Endothelial cell of umbilical vein (primary cell): ENCODE measurements at regions not wholly inside any gene's neighbourhood (a gene's known extent, or its start where the extent isn't known, plus 50 kb on each side); places are given as distances from the start of the nearest gene placed in this dataset.

Source experiments
- BruUV-seq: library from RNA; stranded (reverse); fragments of 400-500 nt; replicated peaks from 2 replicates; lab custom pipeline; 2021; lab: Mats Ljungman, UMichigan
- CTCF ChIA-PET: fragments of 300-600, 350-600 bp; sonication (Branson Sonifier 250); formaldehyde crosslinking; loops from one replicate; lab custom pipeline; 2021; ENCODE audit warnings: antibody characterized with exemption, inconsistent platforms; lab: Charles Lee
- POLR2A ChIA-PET: fragments of 300-600, 350-600 bp; sonication (Branson Sonifier 250); formaldehyde crosslinking; loops from one replicate; lab custom pipeline; 2021; ENCODE audit warnings: antibody characterized with exemption, inconsistent platforms; lab: Charles Lee
- DNase-seq: peaks from one replicate; pipeline ENCODE4 v3.0.0-alpha.2; 2011; ENCODE audit warnings: low read depth, low spot score
- FAIRE-seq: peaks from 2 replicates; lab custom pipeline; 2011; peaks lifted over from hg19 to GRCh38; lab: Jason Lieb, UNC
- H2AFZ ChIP-seq: 2 replicates; pipeline ENCODE4 v1.6.0; 2012; ENCODE audit warnings: low read depth, low read length, control low read depth, inconsistent platforms
- H3K27ac ChIP-seq: 2 replicates; pipeline ENCODE4 v1.5.1; 2011; ENCODE audit warnings: low read depth, mild to moderate bottlenecking, control low read depth, low read length, moderate library complexity; ENCODE audit not compliant: insufficient read depth
- H3K27me3 ChIP-seq, 2 experiments: 2 replicates each; pipeline versions ENCODE4 v1.6.0 to v1.6.1; 2011; ENCODE audit warnings: low read length in 2 of 2, mixed read lengths in 1 of 2; ENCODE audit not compliant: control insufficient read depth in 2 of 2, insufficient read depth in 2 of 2
- H3K36me3 ChIP-seq, 2 experiments: 2 replicates in 1 of 2; 3 replicates in 1 of 2; pipeline ENCODE4 v1.5.1; 2011; ENCODE audit warnings: low read length in 2 of 2, mild to moderate bottlenecking in 1 of 2, moderate library complexity in 1 of 2; ENCODE audit not compliant: control insufficient read depth in 2 of 2, insufficient read depth in 2 of 2; ENCODE audit errors: extremely low read depth in 1 of 2
- H3K4me1 ChIP-seq: 3 replicates; pipeline ENCODE4 v1.5.1; 2011; ENCODE audit warnings: mild to moderate bottlenecking, low read length; ENCODE audit not compliant: control insufficient read depth, insufficient read depth; ENCODE audit errors: extremely low read depth
- H3K4me2 ChIP-seq: 2 replicates; pipeline ENCODE4 v1.6.1; 2011; ENCODE audit warnings: low read length, control low read depth, mixed read lengths; ENCODE audit not compliant: insufficient read depth
- H3K4me3 ChIP-seq, 3 experiments: fragments of 200-600 bp in 1 of 3; sonication (generic), shearing (Covaris generic) in 1 of 3; replicated peaks in 1 of 3; 2 replicates each; pipeline ENCODE4 v1.5.1; 2011 to 2016; ENCODE audit warnings: control low read depth in 3 of 3, low read length in 3 of 3, mild to moderate bottlenecking in 2 of 3, inconsistent platforms in 1 of 3, low read depth in 1 of 3, moderate library complexity in 1 of 3; ENCODE audit not compliant: insufficient read depth in 1 of 3
- H3K79me2 ChIP-seq: 2 replicates; pipeline ENCODE4 v1.6.0; 2012; ENCODE audit warnings: low read length, inconsistent platforms; ENCODE audit not compliant: control insufficient read depth, insufficient read depth
- H3K9ac ChIP-seq: replicated peaks from 2 replicates; pipeline ENCODE3; 2011; ENCODE audit warnings: low read length, control low read depth; ENCODE audit not compliant: insufficient read depth; ENCODE audit errors: extremely low read depth
- H3K9me1 ChIP-seq: replicated peaks from 3 replicates; pipeline ENCODE4 v1.6.0; 2011; ENCODE audit warnings: mild to moderate bottlenecking, low read length; ENCODE audit not compliant: control insufficient read depth, insufficient read depth; ENCODE audit errors: extremely low read depth
- H3K9me3 ChIP-seq: replicated peaks from 2 replicates; pipeline ENCODE4 v1.5.1; 2012; ENCODE audit warnings: low read length, inconsistent platforms; ENCODE audit not compliant: control insufficient read depth, insufficient read depth
- H4K20me1 ChIP-seq: replicated peaks from 2 replicates; pipeline ENCODE3; 2011; ENCODE audit warnings: mild to moderate bottlenecking, low read length; ENCODE audit not compliant: control insufficient read depth, insufficient read depth; ENCODE audit errors: extremely low read depth
- CTCF ChIP-seq, 2 donors: IDR thresholded peaks; 1 replicate in 1 of 2; 2 replicates in 1 of 2; pipeline ENCODE4 v1.5.1; 2011; ENCODE audit warnings: low read length in 2 of 2, mild to moderate bottlenecking in 2 of 2, moderate library complexity in 2 of 2, control low read depth in 1 of 2, inconsistent platforms in 1 of 2, low read depth in 1 of 2; ENCODE audit not compliant: insufficient read depth in 1 of 2; ENCODE audit errors: extremely low read depth in 1 of 2
- EZH2 ChIP-seq: IDR thresholded peaks from 2 replicates; pipeline ENCODE4 v1.6.1; 2012; ENCODE audit warnings: borderline replicate concordance, low read depth, mild to moderate bottlenecking, moderate library complexity, low read length, inconsistent platforms; ENCODE audit not compliant: severe bottlenecking
- FOS ChIP-seq: IDR thresholded peaks from 2 replicates; pipeline ENCODE4 v1.6.1; 2011; ENCODE audit warnings: mild to moderate bottlenecking, low read length, moderate library complexity, borderline replicate concordance; ENCODE audit not compliant: insufficient read depth
- GATA2 ChIP-seq: IDR thresholded peaks from 2 replicates; pipeline ENCODE4 v1.7.0; 2011; ENCODE audit warnings: low read depth, mild to moderate bottlenecking, moderate library complexity, mixed read lengths, low read length; ENCODE audit not compliant: insufficient read length, insufficient read depth
- JUN ChIP-seq: IDR thresholded peaks from 2 replicates; pipeline ENCODE4 v1.6.1; 2011; ENCODE audit warnings: borderline replicate concordance, low read depth; ENCODE audit not compliant: insufficient read length, insufficient read depth
- MAX ChIP-seq: IDR thresholded peaks from 2 replicates; pipeline ENCODE4 v1.6.1; 2011; ENCODE audit not compliant: insufficient read depth, insufficient read length
- MYC ChIP-seq: IDR thresholded peaks from one replicate; pipeline ENCODE4 v1.6.1; 2011; ENCODE audit warnings: mild to moderate bottlenecking, low read depth, low read length
- POLR2A ChIP-seq: IDR thresholded peaks from 2 replicates; pipeline ENCODE4 v1.6.1; 2012; ENCODE audit warnings: low read depth, mild to moderate bottlenecking, control low read depth, low read length
- POLR2AphosphoS5 ChIP-seq: IDR thresholded peaks from 2 replicates; pipeline ENCODE4 v1.6.1; 2012; ENCODE audit warnings: low read depth, mild to moderate bottlenecking, control low read depth, low read length, moderate library complexity; ENCODE audit not compliant: insufficient read depth
- dilution Hi-C: fragments of 300-500 bp; cut with MboI; formaldehyde crosslinking; loops from one replicate; pipeline ENCODE4 v1.15.0; 2019; ENCODE audit warnings: low sequenced_read_pairs; ENCODE audit not compliant: extremely low pct_ligation_motif_present
- intact Hi-C: fragments of 100-400 bp; cut with micrococcal nuclease; formaldehyde crosslinking; loops from one replicate; pipeline ENCODE4 v1.10.0; 2022

GRCh38 chr6:140203661-140204147 is 829.3 kb upstream of the CITED2 start:
- BruUV-seq, result no TSS peak
- H3K9ac ChIP-seq, result no peak overlapping the region
- H3K36me3 ChIP-seq, result no peaks in the 10 kb centered on the region
- peak; percentile 84 for DNase-seq
- H4K20me1 ChIP-seq, result no peaks in the 10 kb centered on the region
- H2AFZ ChIP-seq, result peak overlapping the region; percentile 28
- CTCF ChIA-PET, result interaction anchor here (0.6 to 1.3 kb wide), 6 partner anchors 12 to 839 kb away, joined by 3 read pairs; partner anchors contain the start of gene CITED2
- peak overlapping the region; percentile 22 for H3K27ac ChIP-seq
- no peak overlapping the region for H3K4me3 ChIP-seq
- no peaks in the 10 kb centered on the region for H3K9me3 ChIP-seq
- peak; percentile 33 for FAIRE-seq
- peak overlapping the region; percentile 44 for H3K4me2 ChIP-seq
- no peaks in the 10 kb centered on the region for H3K27me3 ChIP-seq
- no peaks in the 10 kb centered on the region for H3K9me1 ChIP-seq
- no peak for TF ChIP-seq GATA2
- TF ChIP-seq FOS, result no peak
- TF ChIP-seq MYC, result no peak
- no peak for TF ChIP-seq JUN
- H3K79me2 ChIP-seq, result no peaks in the 10 kb centered on the region
- peaks cover 20% of the 10 kb centered on the region for H3K4me1 ChIP-seq
- intact Hi-C loops (loop anchor here (1.0 to 10.0 kb wide), 5 partner anchors 65 to 829 kb away; partner anchors contain the start of gene CITED2), dilution Hi-C loops (no loop called here)
- POLR2A ChIA-PET, result interaction anchor here (0.7 to 1.3 kb wide), 3 partner anchors 24 to 829 kb away, joined by 3 to 4 read pairs (median 3); partner anchors contain the start of gene CITED2

DNA sequence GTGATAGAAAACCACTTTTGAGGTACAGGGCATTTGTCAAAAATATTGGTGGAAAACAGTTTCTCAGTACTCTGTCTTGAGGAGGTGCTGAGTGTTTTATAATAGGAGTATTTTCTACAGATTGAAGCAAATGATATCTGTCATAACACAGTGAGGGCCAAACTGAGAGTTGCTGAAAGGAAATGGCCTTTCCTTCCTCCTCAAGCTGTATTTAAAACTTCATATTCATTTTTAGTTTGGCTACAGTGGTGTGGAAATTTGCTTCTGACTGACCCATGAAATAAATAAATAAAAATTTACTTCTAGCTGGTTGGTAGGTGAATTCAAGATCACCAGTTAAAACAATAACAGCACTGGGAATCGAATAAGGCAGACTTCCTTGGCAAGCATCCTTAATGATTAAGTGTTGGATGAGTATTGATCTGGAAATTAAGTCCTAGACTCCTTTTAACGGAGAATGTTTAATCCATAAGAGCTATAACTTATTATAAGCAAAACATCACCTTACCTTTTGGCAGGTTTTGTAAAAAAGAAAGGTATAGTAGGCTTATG is 828.6 kb upstream of the CITED2 start:
- no peak overlapping the region for H3K9ac ChIP-seq
- H4K20me1 ChIP-seq, result no peaks in the 10 kb centered on the region
- H3K4me1 ChIP-seq, result peaks cover 18% of the 10 kb centered on the region
- H2AFZ ChIP-seq, result no peak overlapping the region
- intact Hi-C loops, result loop anchor here (1.0 to 10.0 kb wide), 5 partner anchors 65 to 828 kb away; partner anchors contain the start of gene CITED2
- TF ChIP-seq EZH2 (no peak), CTCF (IDR thresholded peaks at IDR 0.05; ENCODE audit: extremely low read depth in 1 of 2, insufficient read depth in 1 of 2, low read depth in 1 of 2, low read length in 2 of 2) (no peak), FOS (no peak), POLR2AphosphoS5 (no peak), JUN (no peak), POLR2A (no peak), MYC (no peak), GATA2 (no peak), MAX (no peak)
- H3K27me3 ChIP-seq, result no peaks in the 10 kb centered on the region
- FAIRE-seq, result peak; percentile 83
- ChIA-PET POLR2A (interaction anchor here (0.7 to 1.3 kb wide), 3 partner anchors 23 to 829 kb away, joined by 3 to 4 read pairs (median 3); partner anchors contain the start of gene CITED2), CTCF (interaction anchor here (0.6 to 1.3 kb wide), 6 partner anchors 69 to 838 kb away, joined by 3 to 6 read pairs (median 3); partner anchors contain the start of gene CITED2)
- no peaks in the 10 kb centered on the region for H3K9me3 ChIP-seq
- no peaks in the 10 kb centered on the region for H3K79me2 ChIP-seq
- peak; percentile 88 for DNase-seq
- H3K4me3 ChIP-seq, result no peak overlapping the region
- peak overlapping the region; percentile 22 for H3K27ac ChIP-seq
- dilution Hi-C loops, result no loop called here
- H3K9me1 ChIP-seq, result no peaks in the 10 kb centered on the region
- no peaks in the 10 kb centered on the region for H3K36me3 ChIP-seq
- H3K4me2 ChIP-seq, result peak overlapping the region; percentile 44
- no TSS peak for BruUV-seq
